ENCODE measurements at regions not wholly inside any gene's neighbourhood (a gene's known extent, or its start where the extent isn't known, plus 50 kb on each side); places are given as distances from the start of the nearest gene placed in this dataset.

- Histone ChIP-seq H2AFZ (ENCODE audit: low read length) (no peak overlapping the region), H3F3A (ENCODE audit: insufficient read depth, low read length) (no peaks in the 10 kb centered on the region), H3K9me2 (ENCODE audit: low read depth, low read length) (no peaks in the 10 kb centered on the region), H3K27ac (ENCODE audit: low read depth, low read length, poor library complexity, severe bottlenecking) (no peak overlapping the region), H3K4me1 (ENCODE audit: insufficient read depth, low read length, severe bottlenecking) (no peaks in the 10 kb centered on the region), H3K79me2 (ENCODE audit: insufficient read depth, low read length) (no peaks in the 10 kb centered on the region), H3K9me3 (ENCODE audit: low read length) (no peaks in the 10 kb centered on the region), H3K9ac (ENCODE audit: low read length) (no peak overlapping the region), H3K27me3 (ENCODE audit: insufficient read depth, low read length) (no peaks in the 10 kb centered on the region), H3K36me3 (ENCODE audit: insufficient read depth, low read length) (no peaks in the 10 kb centered on the region), H4K20me1 (ENCODE audit: insufficient read depth, low read length) (no peaks in the 10 kb centered on the region), H3K4me2 (ENCODE audit: low read length) (no peak overlapping the region), H3K4me3 (ENCODE audit: low read depth, low read length, poor library complexity, severe bottlenecking) (no peak overlapping the region)
- TF ChIP-seq EZH2 (IDR thresholded peaks at IDR 0.05; ENCODE audit: borderline replicate concordance, low read length) (no peak), CTCF (IDR thresholded peaks at IDR 0.05; ENCODE audit: low read length) (no peak)
Observed at GRCh38 chr1:81600363-81600762, 200.4 kb upstream of the ADGRL2 start.

GRCh38 chr1:81598623-81599022 is 202.1 kb upstream of the ADGRL2 start:
- Histone ChIP-seq H3K36me3 (ENCODE audit: insufficient read depth, low read length) (no peaks in the 10 kb centered on the region), H3K4me2 (ENCODE audit: low read length) (no peak overlapping the region), H3K27me3 (ENCODE audit: insufficient read depth, low read length) (no peaks in the 10 kb centered on the region), H3F3A (ENCODE audit: insufficient read depth, low read length) (no peaks in the 10 kb centered on the region), H3K9ac (ENCODE audit: low read length) (no peak overlapping the region), H4K20me1 (ENCODE audit: insufficient read depth, low read length) (no peaks in the 10 kb centered on the region), H2AFZ (ENCODE audit: low read length) (no peak overlapping the region), H3K4me1 (ENCODE audit: insufficient read depth, low read length, severe bottlenecking) (no peaks in the 10 kb centered on the region), H3K4me3 (ENCODE audit: low read depth, low read length, poor library complexity, severe bottlenecking) (no peak overlapping the region), H3K27ac (ENCODE audit: low read depth, low read length, poor library complexity, severe bottlenecking) (no peak overlapping the region), H3K79me2 (ENCODE audit: insufficient read depth, low read length) (no peaks in the 10 kb centered on the region), H3K9me3 (ENCODE audit: low read length) (no peaks in the 10 kb centered on the region), H3K9me2 (ENCODE audit: low read depth, low read length) (no peaks in the 10 kb centered on the region)
- TF ChIP-seq EZH2 (IDR thresholded peaks at IDR 0.05; ENCODE audit: borderline replicate concordance, low read length) (no peak), CTCF (IDR thresholded peaks at IDR 0.05; ENCODE audit: low read length) (no peak)

DNA sequence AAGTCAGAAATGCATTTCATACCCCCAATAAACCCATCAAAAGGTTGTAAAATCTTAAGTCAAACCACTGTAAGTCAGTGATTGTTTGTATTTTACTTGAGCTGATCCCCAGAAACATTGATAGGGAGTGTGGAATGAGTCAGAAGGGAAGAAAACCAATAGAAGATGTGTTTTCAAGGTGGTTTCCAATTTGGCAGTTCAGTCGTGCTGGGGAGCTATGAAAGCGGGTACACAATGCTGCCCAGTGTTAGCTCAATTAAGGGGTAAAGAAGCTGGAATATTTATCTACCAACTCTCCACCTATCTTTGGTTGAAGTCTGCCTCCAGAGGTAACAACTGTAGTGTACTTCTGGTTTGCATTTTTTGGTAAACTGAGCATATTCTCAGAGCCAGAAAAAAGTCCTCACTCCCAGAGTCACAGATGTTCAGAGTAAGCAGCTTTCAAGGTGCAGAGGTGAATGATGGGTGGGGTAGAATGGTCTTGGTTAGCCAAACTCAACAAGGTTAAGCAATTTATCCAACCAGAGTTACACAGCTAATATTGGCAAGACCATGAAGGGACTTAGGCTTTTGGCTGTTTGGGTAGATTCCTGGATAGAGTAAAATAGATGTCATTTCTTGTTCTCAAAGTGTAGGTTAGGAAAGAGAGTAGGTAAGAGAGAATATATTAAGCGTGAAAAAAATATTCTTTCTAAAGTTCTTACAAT is 202.9 kb upstream of the ADGRL2 start:
- no peak overlapping the region for H3K9ac ChIP-seq (ENCODE audit: low read length)
- H2AFZ ChIP-seq (ENCODE audit: low read length): no peak overlapping the region
- H4K20me1 ChIP-seq (ENCODE audit: insufficient read depth, low read length): no peaks in the 10 kb centered on the region
- no peak overlapping the region for H3K27ac ChIP-seq (ENCODE audit: low read depth, low read length, poor library complexity, severe bottlenecking)
- H3K4me2 ChIP-seq (ENCODE audit: low read length): no peak overlapping the region
- no peak overlapping the region for H3K4me3 ChIP-seq (ENCODE audit: low read depth, low read length, poor library complexity, severe bottlenecking)
- no peaks in the 10 kb centered on the region for H3K27me3 ChIP-seq (ENCODE audit: insufficient read depth, low read length)
- H3K36me3 ChIP-seq (ENCODE audit: insufficient read depth, low read length): no peaks in the 10 kb centered on the region
- H3K9me3 ChIP-seq (ENCODE audit: low read length): no peaks in the 10 kb centered on the region
- no peaks in the 10 kb centered on the region for H3K79me2 ChIP-seq (ENCODE audit: insufficient read depth, low read length)
- TF ChIP-seq CTCF (IDR thresholded peaks at IDR 0.05; ENCODE audit: low read length): no peak
- TF ChIP-seq EZH2 (IDR thresholded peaks at IDR 0.05; ENCODE audit: borderline replicate concordance, low read length): no peak
- no peaks in the 10 kb centered on the region for H3K4me1 ChIP-seq (ENCODE audit: insufficient read depth, low read length, severe bottlenecking)
- H3K9me2 ChIP-seq (ENCODE audit: low read depth, low read length): no peaks in the 10 kb centered on the region
- H3F3A ChIP-seq (ENCODE audit: insufficient read depth, low read length): no peaks in the 10 kb centered on the region
